ENCODE measurements at regions not wholly inside any gene's neighbourhood (a gene's known extent, or its start where the extent isn't known, plus 50 kb on each side); places are given as distances from the start of the nearest gene placed in this dataset.

GRCh38 chr5:168104350-168104749 is 187.1 kb upstream of the WWC1 start:
- H3K9me3 ChIP-seq: no peaks in the 10 kb centered on the region
- no peak overlapping the region for H3K27ac ChIP-seq
- DNase-seq (ENCODE audit: low spot score): no peak
- H3K27me3 ChIP-seq: no peaks in the 10 kb centered on the region
- no peak overlapping the region for H3K4me3 ChIP-seq
- H3K4me1 ChIP-seq: no peaks in the 10 kb centered on the region
- TF ChIP-seq CTCF (IDR thresholded peaks at IDR 0.05): no peak
- H3K36me3 ChIP-seq: no peaks in the 10 kb centered on the region

- H3K4me3 ChIP-seq: no peak overlapping the region
- H3K4me1 ChIP-seq: no peaks in the 10 kb centered on the region
- no peaks in the 10 kb centered on the region for H3K36me3 ChIP-seq
- no peaks in the 10 kb centered on the region for H3K27me3 ChIP-seq
- TF ChIP-seq CTCF (IDR thresholded peaks at IDR 0.05): no peak
- H3K9me3 ChIP-seq: no peaks in the 10 kb centered on the region
- no peak overlapping the region for H3K27ac ChIP-seq
- no peak for DNase-seq (ENCODE audit: low spot score)
Measured at GRCh38 chr5:168104811-168105481, 186.5 kb upstream of the WWC1 start.

- DNase-seq (ENCODE audit: low spot score): no peak
- Histone ChIP-seq H3K27me3 (no peaks in the 10 kb centered on the region), H3K4me1 (no peaks in the 10 kb centered on the region), H3K9me3 (no peaks in the 10 kb centered on the region), H3K4me3 (no peak overlapping the region), H3K27ac (no peak overlapping the region), H3K36me3 (no peaks in the 10 kb centered on the region)
- TF ChIP-seq CTCF (IDR thresholded peaks at IDR 0.05): no peak
Measured at GRCh38 chr5:168106008-168106761, 185.3 kb upstream of the WWC1 start.

GRCh38 chr5:168109441-168109840 is 182.0 kb upstream of the WWC1 start:
- DNase-seq (ENCODE audit: low spot score): no peak
- TF ChIP-seq CTCF (IDR thresholded peaks at IDR 0.05): no peak
- H3K4me1 ChIP-seq: no peaks in the 10 kb centered on the region
- no peaks in the 10 kb centered on the region for H3K36me3 ChIP-seq
- no peak overlapping the region for H3K27ac ChIP-seq
- no peaks in the 10 kb centered on the region for H3K27me3 ChIP-seq
- H3K4me3 ChIP-seq: no peak overlapping the region
- no peaks in the 10 kb centered on the region for H3K9me3 ChIP-seq

- Histone ChIP-seq H3K4me3 (no peak overlapping the region), H3K4me1 (no peaks in the 10 kb centered on the region), H3K27ac (no peak overlapping the region), H3K27me3 (no peaks in the 10 kb centered on the region), H3K36me3 (no peaks in the 10 kb centered on the region), H3K9me3 (no peaks in the 10 kb centered on the region)
- DNase-seq (ENCODE audit: low spot score): no peak
- no peak for TF ChIP-seq CTCF (IDR thresholded peaks at IDR 0.05)
Measured at GRCh38 chr5:168110384-168110783, 181.1 kb upstream of the WWC1 start.
